ENCODE measurements at regions not wholly inside any gene's neighbourhood (a gene's known extent, or its start where the extent isn't known, plus 50 kb on each side); places are given as distances from the start of the nearest gene placed in this dataset.

DNA sequence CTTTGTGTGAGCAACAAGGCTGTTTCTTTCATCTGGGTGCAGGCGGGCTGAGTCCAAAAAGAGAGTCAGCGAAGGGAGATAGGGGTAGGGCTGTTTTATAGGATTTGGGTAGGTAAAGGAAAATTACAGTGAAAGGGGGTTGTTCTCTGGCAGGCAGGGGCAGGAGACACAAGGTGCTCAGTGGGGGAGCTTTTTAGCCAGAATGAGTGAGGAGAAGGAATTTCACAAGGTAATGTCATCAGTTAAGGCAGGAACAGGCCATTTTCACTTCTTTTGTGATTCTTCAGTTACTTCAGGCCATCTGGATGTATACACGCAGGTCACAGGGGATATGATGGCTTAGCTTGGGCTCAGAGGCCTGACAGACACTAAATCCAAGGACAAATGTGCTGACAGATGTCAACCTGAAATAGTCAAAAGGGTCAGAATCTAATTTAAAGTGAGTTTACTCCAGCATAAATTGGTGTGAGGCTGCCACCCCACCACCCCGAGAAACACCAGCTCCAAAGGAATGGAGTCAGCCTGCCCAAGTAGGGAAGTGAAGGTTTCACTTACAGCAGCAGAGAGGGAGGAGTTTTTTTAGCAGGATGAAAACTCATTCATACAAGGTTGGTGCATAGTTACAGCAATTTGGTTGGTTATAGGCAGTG lies 560.0 kb upstream of the CDH4 start:
- H3K4me3 ChIP-seq (ENCODE audit: low read depth in 2 of 2, low read length in 1 of 2): no peak overlapping the region
- H3K4me2 ChIP-seq: no peak overlapping the region
- H3K36me3 ChIP-seq (replicated peaks in 1 of 2; ENCODE audit: control insufficient read depth in 1 of 2, insufficient read depth in 2 of 2, low read length in 1 of 2): no peaks in the 10 kb centered on the region
- no peak overlapping the region for H3K27ac ChIP-seq (ENCODE audit: low read depth in 2 of 2, low read length in 1 of 2)
- H3K9me3 ChIP-seq: no peaks in the 10 kb centered on the region
- ChIA-PET POLR2A (no interaction called here), CTCF (no interaction called here)
- TF ChIP-seq TCF12 (IDR thresholded peaks at IDR 0.05) (no peak), NRF1 (IDR thresholded peaks at IDR 0.05; ENCODE audit: low read depth, low read length) (no peak), FOXM1 (IDR thresholded peaks at IDR 0.05; ENCODE audit: low read depth) (no peak), GABPA (IDR thresholded peaks at IDR 0.05; ENCODE audit: low read depth) (no peak), NFIC (IDR thresholded peaks at IDR 0.05; ENCODE audit: borderline replicate concordance) (no peak), SMC3 (IDR thresholded peaks at IDR 0.05; ENCODE audit: low read depth, low read length) (no peak), RCOR1 (IDR thresholded peaks at IDR 0.05; ENCODE audit: low read length) (no peak), MEF2A (IDR thresholded peaks at IDR 0.05; ENCODE audit: borderline replicate concordance, low read depth) (no peak), POLR2AphosphoS5 (IDR thresholded peaks at IDR 0.05; ENCODE audit: low read depth, low read length) (no peak), SIN3A (IDR thresholded peaks at IDR 0.05; ENCODE audit: borderline replicate concordance, low read depth, low read length) (no peak), GATA2 (CRISPR knock-in tag; IDR thresholded peaks at IDR 0.05) (no peak), RFX5 (IDR thresholded peaks at IDR 0.05; ENCODE audit: low read length) (no peak)
- TF ChIP-seq, protein P1, sequence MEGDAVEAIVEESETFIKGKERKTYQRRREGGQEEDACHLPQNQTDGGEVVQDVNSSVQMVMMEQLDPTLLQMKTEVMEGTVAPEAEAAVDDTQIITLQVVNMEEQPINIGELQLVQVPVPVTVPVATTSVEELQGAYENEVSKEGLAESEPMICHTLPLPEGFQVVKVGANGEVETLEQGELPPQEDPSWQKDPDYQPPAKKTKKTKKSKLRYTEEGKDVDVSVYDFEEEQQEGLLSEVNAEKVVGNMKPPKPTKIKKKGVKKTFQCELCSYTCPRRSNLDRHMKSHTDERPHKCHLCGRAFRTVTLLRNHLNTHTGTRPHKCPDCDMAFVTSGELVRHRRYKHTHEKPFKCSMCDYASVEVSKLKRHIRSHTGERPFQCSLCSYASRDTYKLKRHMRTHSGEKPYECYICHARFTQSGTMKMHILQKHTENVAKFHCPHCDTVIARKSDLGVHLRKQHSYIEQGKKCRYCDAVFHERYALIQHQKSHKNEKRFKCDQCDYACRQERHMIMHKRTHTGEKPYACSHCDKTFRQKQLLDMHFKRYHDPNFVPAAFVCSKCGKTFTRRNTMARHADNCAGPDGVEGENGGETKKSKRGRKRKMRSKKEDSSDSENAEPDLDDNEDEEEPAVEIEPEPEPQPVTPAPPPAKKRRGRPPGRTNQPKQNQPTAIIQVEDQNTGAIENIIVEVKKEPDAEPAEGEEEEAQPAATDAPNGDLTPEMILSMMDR (IDR thresholded peaks at IDR 0.05): no peak
- TF ChIP-seq, protein P2, sequence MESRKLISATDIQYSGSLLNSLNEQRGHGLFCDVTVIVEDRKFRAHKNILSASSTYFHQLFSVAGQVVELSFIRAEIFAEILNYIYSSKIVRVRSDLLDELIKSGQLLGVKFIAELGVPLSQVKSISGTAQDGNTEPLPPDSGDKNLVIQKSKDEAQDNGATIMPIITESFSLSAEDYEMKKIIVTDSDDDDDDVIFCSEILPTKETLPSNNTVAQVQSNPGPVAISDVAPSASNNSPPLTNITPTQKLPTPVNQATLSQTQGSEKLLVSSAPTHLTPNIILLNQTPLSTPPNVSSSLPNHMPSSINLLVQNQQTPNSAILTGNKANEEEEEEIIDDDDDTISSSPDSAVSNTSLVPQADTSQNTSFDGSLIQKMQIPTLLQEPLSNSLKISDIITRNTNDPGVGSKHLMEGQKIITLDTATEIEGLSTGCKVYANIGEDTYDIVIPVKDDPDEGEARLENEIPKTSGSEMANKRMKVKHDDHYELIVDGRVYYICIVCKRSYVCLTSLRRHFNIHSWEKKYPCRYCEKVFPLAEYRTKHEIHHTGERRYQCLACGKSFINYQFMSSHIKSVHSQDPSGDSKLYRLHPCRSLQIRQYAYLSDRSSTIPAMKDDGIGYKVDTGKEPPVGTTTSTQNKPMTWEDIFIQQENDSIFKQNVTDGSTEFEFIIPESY (IDR thresholded peaks at IDR 0.05; ENCODE audit: borderline replicate concordance, low read depth): no peak
- TF ChIP-seq, protein P3, sequence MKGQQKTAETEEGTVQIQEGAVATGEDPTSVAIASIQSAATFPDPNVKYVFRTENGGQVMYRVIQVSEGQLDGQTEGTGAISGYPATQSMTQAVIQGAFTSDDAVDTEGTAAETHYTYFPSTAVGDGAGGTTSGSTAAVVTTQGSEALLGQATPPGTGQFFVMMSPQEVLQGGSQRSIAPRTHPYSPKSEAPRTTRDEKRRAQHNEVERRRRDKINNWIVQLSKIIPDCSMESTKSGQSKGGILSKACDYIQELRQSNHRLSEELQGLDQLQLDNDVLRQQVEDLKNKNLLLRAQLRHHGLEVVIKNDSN (IDR thresholded peaks at IDR 0.05; ENCODE audit: borderline replicate concordance, low read depth): no peak
- TF ChIP-seq, protein P4, sequence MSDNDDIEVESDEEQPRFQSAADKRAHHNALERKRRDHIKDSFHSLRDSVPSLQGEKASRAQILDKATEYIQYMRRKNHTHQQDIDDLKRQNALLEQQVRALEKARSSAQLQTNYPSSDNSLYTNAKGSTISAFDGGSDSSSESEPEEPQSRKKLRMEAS (IDR thresholded peaks at IDR 0.05; ENCODE audit: low read depth): no peak
- H2AFZ ChIP-seq (ENCODE audit: low read depth): no peak overlapping the region
- no peaks in the 10 kb centered on the region for H3K27me3 ChIP-seq (ENCODE audit: insufficient read depth)
- 25% methylated on average over 4 of the region's 4 CpGs for WGBS (ENCODE audit: low lambda C conversion rate)
- no peaks in the 10 kb centered on the region for H4K20me1 ChIP-seq (ENCODE audit: insufficient read depth)
- no peak for DNase-seq
- no peaks in the 10 kb centered on the region for H3K4me1 ChIP-seq (ENCODE audit: control insufficient read depth in 1 of 2, insufficient read depth in 2 of 2, low read depth in 1 of 2, low read length in 1 of 2)
- H3K9ac ChIP-seq: no peak overlapping the region
- no peaks in the 10 kb centered on the region for H3F3A ChIP-seq (replicated peaks; ENCODE audit: insufficient read depth)
- H3K9me2 ChIP-seq: no peaks in the 10 kb centered on the region
- no peaks in the 10 kb centered on the region for H3K79me2 ChIP-seq (ENCODE audit: insufficient read depth)

Measured in SK-N-SH (cell line).